ENCODE measurements at regions not wholly inside any gene's neighbourhood (a gene's known extent, or its start where the extent isn't known, plus 50 kb on each side); places are given as distances from the start of the nearest gene placed in this dataset.

GRCh38 chr1:88060112-88060673 is 623.9 kb upstream of the PKN2 start:
- no peak for TF ChIP-seq CTCF (IDR thresholded peaks at IDR 0.05)
- no peak for TF ChIP-seq EP300 (IDR thresholded peaks at IDR 0.05)
- TF ChIP-seq POLR2A (IDR thresholded peaks at IDR 0.05) = no peak
